Adipocyte (in vitro differentiated cells): ENCODE measurements at regions not wholly inside any gene's neighbourhood (a gene's known extent, or its start where the extent isn't known, plus 50 kb on each side); places are given as distances from the start of the nearest gene placed in this dataset.

Experiments
- DNase-seq: peaks from one replicate; pipeline ENCODE4 v3.0.0-alpha.2; 2015; ENCODE audit warnings: low read depth
- H3K27me3 ChIP-seq: replicated peaks from 2 replicates; pipeline ENCODE4 v1.7.0; 2013; ENCODE audit warnings: mild to moderate bottlenecking, low read length, moderate library complexity; ENCODE audit not compliant: control insufficient read depth, insufficient read depth
- H3K36me3 ChIP-seq: 2 replicates; pipeline ENCODE4 v1.7.0; 2013; ENCODE audit warnings: low read length, mild to moderate bottlenecking, moderate library complexity; ENCODE audit not compliant: control insufficient read depth, insufficient read depth, severe bottlenecking
- H3K4me1 ChIP-seq: 2 replicates; pipeline ENCODE4 v1.7.0; 2013; ENCODE audit warnings: mild to moderate bottlenecking, low read length, moderate library complexity; ENCODE audit not compliant: control insufficient read depth, insufficient read depth
- H3K4me3 ChIP-seq: 2 replicates; pipeline ENCODE4 v1.7.0; 2013; ENCODE audit warnings: mild to moderate bottlenecking, low read length, moderate library complexity
- H3K9ac ChIP-seq: 2 replicates; pipeline ENCODE4 v1.7.0; 2013; ENCODE audit warnings: mild to moderate bottlenecking, low read length, moderate library complexity
- H3K9me3 ChIP-seq: 2 replicates; pipeline ENCODE4 v1.7.0; 2013; ENCODE audit warnings: mild to moderate bottlenecking, low read length, moderate library complexity; ENCODE audit not compliant: control insufficient read depth

DNA sequence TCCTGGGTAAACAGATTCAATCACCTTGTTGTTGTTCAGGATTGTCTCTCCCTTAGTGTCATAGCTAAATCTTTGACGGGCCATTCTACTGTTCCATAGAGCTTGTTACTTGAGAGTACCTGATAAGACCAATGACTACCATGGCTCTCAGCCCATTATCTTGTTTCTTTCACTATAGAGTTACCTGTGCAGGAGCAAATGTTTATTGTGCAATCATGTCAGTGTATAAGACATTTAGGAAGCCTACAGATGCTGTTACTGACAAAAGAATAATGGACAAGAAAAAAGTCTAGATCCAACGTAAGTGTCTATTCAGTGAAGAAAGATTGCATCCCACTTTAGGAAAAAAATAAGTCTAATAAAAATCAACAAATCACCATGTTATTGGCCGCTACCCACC, 1041.7 kb upstream of the AUTS2 start:
- Histone ChIP-seq H3K9me3 (no peaks in the 10 kb centered on the region), H3K27me3 (no peaks in the 10 kb centered on the region), H3K9ac (no peak overlapping the region), H3K4me3 (no peak overlapping the region), H3K4me1 (no peaks in the 10 kb centered on the region), H3K36me3 (no peaks in the 10 kb centered on the region)
- no peak for DNase-seq

DNA sequence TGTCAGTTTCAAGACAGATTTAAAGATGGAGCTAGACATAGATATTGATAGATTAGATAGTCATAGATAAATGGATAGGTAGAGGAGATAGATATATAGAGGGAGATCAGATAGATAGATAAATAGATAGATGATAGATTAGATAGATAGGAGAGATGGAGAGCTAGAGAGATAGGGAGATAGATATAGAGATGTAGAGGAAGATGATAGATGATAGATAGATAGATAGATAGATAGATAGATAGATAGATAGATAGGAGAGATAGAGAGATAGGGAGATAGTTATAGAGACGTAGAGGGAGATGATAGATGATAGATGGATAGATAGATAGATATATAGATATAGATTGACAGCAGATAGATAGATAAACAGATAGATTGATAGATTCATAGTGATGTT, 1038.8 kb upstream of the AUTS2 start:
- no peak for DNase-seq

DNA sequence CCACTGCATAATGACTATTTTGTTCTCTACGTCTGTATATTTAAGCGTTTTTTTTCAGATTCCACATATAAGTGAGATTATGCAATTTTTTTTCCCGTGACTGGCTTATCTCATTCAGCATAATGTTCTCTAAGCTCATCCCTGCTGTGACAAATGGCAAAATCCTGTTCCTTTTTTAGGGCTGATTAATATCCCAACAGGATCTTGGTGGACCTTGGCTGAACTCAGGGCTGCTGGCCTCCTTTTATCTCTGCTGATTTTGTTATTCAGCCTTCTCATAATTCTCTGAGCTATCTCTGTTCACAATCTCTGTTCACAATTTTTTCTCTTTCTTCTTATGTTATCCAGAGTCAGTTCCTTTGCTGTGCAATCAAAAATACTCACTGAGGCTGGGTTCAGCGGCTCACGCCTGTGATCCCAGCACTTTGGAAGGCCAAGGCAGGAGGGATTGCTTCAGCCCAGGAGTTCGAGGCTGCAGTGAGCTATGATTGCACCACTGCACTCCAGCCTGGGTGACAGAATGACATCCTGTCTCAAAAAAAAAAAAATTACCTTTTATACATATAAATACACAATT, 1035.9 kb upstream of the AUTS2 start:
- H3K9ac ChIP-seq = no peak overlapping the region
- no peaks in the 10 kb centered on the region for H3K9me3 ChIP-seq
- no peak for DNase-seq
- H3K4me1 ChIP-seq = no peaks in the 10 kb centered on the region
- H3K4me3 ChIP-seq = no peak overlapping the region
- no peaks in the 10 kb centered on the region for H3K36me3 ChIP-seq
- H3K27me3 ChIP-seq = no peaks in the 10 kb centered on the region

More for the DNA sequence above, 1038.8 kb upstream of the AUTS2 start:
- H3K4me3 ChIP-seq = no peak overlapping the region
- H3K27me3 ChIP-seq = no peaks in the 10 kb centered on the region
- H3K36me3 ChIP-seq = no peaks in the 10 kb centered on the region
- H3K9me3 ChIP-seq = no peaks in the 10 kb centered on the region
- no peaks in the 10 kb centered on the region for H3K4me1 ChIP-seq
- no peak overlapping the region for H3K9ac ChIP-seq

DNA sequence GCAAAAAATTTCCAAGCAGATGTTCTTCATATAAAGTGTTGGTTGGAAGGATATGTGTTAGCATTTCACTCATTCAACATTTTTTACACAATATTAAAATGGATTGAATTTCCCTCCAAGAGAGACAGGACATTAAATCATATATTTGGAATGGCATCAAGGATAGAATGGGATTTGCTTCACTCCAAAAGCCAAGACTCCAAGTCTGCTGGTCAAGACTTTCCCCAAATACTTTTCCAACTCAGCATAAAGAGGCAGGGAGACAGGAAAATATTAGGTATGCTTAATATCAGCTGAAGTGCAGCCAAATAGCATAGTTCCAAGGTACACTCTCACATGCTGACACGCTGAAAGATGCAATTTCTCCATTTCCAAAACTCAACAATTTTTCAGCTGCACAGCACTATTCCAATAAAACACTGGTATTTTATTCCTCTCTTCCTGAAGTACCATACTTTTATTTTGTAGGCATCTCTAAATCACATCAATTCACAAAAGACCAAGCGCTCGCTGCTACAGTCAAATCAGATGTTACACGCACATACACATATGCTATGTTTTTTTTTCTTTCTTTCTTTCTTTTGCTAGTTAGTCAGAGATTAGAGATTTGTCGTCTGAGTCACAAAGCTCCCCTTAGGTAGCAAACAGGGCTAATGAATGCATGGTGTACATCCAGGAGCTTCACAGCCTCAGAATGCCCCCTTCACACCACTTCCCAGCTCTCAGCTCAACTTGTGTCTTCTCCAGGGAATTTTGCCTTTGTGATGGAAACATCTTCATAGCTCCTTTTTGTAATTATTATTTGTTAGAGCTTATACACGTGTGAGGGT, 1033.8 kb upstream of the AUTS2 start:
- Histone ChIP-seq H3K9me3 (no peaks in the 10 kb centered on the region), H3K36me3 (no peaks in the 10 kb centered on the region), H3K4me1 (no peaks in the 10 kb centered on the region), H3K27me3 (no peaks in the 10 kb centered on the region), H3K4me3 (no peak overlapping the region), H3K9ac (no peak overlapping the region)
- DNase-seq = no peak

DNA sequence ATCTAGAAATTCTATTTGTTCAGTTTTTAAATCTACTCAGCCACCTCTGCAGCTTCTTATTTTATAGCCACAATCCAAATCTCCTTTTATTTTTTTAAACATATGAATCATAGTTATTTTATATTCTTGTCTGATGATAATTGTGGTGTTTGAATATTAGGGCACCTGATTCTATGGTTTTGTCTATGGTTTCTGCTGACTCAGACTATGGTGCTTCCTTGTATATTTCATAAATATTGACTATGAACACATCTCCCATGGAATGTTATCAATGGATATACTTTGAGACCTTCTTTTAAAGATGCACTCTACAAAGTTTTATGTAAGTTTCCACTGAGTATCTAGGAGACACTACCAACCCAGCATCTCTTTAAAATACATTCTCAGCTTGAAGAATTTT, 1027.0 kb upstream of the AUTS2 start:
- no peak overlapping the region for H3K4me3 ChIP-seq
- no peaks in the 10 kb centered on the region for H3K36me3 ChIP-seq
- H3K27me3 ChIP-seq = no peaks in the 10 kb centered on the region
- no peaks in the 10 kb centered on the region for H3K9me3 ChIP-seq
- H3K4me1 ChIP-seq = no peaks in the 10 kb centered on the region
- no peak overlapping the region for H3K9ac ChIP-seq
- no peak for DNase-seq

DNA sequence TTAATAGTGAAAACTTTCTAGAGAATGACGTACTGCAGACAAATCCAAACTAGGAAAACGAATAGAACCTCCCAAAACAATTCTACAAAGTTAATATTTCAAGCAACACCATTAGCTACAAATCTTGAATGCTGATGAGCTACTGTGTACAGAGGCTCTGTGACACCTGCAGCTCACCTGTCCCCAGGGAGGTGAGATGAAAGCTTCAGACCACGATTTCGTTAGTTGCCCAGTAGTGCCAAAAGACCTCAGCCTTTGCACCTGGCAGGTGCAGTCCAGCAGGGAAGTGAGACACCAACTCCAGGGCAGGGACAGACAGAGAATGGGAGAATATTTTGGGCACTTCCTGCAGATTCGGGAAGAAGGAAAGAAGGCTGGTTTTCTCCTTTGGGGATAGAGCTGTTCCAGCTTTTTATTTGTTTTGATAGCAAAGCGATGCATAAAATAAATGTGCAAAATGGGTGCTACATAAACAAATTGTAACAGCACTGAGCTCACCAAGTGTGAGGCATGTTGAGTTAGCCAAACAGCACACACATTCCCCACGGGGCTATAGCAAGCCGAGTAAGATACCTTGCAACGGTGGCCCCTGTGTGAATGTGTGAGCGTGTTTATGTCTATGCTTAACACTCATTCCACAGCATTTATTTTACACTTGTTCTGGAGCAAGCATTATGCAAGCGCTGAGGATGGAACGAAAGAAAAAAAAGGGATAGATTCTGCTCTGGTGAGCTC, 1024.8 kb upstream of the AUTS2 start:
- no peaks in the 10 kb centered on the region for H3K36me3 ChIP-seq
- no peaks in the 10 kb centered on the region for H3K27me3 ChIP-seq
- no peak overlapping the region for H3K9ac ChIP-seq
- no peaks in the 10 kb centered on the region for H3K9me3 ChIP-seq
- H3K4me1 ChIP-seq = no peaks in the 10 kb centered on the region
- H3K4me3 ChIP-seq = no peak overlapping the region
- DNase-seq = no peak

DNA sequence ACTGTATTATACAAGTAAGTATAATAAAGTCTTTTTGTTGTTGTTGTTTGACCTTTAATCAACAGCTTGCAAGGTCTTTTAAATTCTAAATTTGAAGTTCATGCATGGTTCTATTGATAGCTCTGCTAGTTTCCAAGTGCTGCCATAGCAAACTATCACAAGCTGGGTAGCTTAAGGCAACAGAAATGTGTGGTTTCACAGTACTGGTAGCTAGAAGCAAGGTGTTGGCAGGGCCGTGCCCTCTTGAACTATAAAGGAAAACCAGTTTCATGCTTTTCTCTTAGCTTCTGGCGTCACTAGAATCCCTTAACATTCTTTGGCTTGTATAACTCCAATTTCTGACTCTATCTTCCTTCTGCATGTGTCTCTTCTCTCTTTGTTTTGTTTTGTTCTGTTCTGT, 1021.9 kb upstream of the AUTS2 start:
- DNase-seq = no peak
- no peaks in the 10 kb centered on the region for H3K36me3 ChIP-seq
- H3K4me1 ChIP-seq = no peaks in the 10 kb centered on the region
- H3K9ac ChIP-seq = no peak overlapping the region
- no peak overlapping the region for H3K4me3 ChIP-seq
- H3K9me3 ChIP-seq = peaks cover 9% of the 10 kb centered on the region
- H3K27me3 ChIP-seq = no peaks in the 10 kb centered on the region

DNA sequence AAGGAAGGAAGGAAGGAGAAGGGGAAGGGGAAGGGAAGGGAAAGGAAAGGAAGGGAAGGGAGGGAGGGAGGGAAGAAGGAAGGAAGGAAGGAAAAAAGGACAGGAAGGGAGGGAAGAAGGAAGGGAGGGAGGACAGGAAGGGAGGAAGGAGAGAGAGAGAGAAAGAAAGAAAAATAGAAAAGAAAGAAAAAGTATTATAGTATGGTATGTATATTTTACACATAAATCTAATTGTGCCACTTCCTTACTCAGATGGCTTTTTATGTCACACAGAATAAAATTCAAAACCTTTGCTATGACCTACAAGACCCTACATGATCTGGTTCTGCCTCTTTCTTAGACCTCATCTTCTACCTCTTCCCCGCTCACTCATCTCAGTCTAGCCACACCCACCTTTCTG, 1016.9 kb upstream of the AUTS2 start:
- Histone ChIP-seq H3K4me1 (no peaks in the 10 kb centered on the region), H3K36me3 (no peaks in the 10 kb centered on the region), H3K4me3 (no peak overlapping the region), H3K27me3 (no peaks in the 10 kb centered on the region), H3K9me3 (peaks cover 15% of the 10 kb centered on the region), H3K9ac (no peak overlapping the region)
- no peak for DNase-seq

DNA sequence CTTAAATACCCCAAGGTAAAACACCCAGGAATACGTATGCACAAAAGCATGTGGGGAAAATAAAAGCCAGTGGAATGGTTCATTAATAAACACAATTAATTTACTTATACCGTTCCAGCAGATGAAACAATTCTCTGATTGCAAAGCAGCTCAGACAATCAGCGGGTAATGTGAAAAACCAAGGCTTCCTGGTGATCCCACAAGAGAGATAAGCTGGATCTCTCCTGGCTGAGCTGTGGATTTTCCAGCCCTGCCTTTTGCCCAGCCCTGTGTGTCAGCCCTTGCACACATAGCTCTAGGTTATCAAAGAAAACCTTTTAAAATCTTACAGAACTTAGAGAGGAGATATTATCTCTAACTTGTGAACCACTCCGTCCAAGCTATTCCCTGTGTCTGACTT, 1010.7 kb upstream of the AUTS2 start:
- H3K4me3 ChIP-seq = no peak overlapping the region
- peaks cover 16% of the 10 kb centered on the region for H3K9me3 ChIP-seq
- peaks cover 7% of the 10 kb centered on the region for H3K27me3 ChIP-seq
- H3K9ac ChIP-seq = no peak overlapping the region
- DNase-seq = no peak
- no peaks in the 10 kb centered on the region for H3K4me1 ChIP-seq
- H3K36me3 ChIP-seq = no peaks in the 10 kb centered on the region

DNA sequence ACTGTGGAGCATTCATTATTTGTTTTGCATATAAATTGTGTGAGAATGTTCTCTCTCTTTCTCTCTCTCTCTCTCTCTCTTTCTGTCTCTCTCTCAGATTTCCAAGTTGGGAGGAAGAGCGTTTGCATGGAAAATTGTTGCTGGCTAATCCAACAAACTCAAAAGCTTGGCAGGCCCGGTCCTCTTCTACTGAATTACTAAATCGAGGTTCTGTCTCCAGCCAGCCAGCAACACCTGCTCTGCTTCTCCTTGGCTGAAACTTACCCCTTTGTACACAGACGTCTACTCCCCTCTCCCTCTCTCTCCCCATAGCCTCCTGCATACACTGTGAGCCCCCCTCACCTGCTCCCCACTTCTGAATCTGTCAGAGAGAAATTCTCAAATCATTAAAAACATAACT, 996.4 kb upstream of the AUTS2 start:
- H3K9me3 ChIP-seq = no peaks in the 10 kb centered on the region
- no peak overlapping the region for H3K9ac ChIP-seq
- DNase-seq = no peak
- H3K36me3 ChIP-seq = no peaks in the 10 kb centered on the region
- H3K4me1 ChIP-seq = no peaks in the 10 kb centered on the region
- no peak overlapping the region for H3K4me3 ChIP-seq
- H3K27me3 ChIP-seq = no peaks in the 10 kb centered on the region

DNA sequence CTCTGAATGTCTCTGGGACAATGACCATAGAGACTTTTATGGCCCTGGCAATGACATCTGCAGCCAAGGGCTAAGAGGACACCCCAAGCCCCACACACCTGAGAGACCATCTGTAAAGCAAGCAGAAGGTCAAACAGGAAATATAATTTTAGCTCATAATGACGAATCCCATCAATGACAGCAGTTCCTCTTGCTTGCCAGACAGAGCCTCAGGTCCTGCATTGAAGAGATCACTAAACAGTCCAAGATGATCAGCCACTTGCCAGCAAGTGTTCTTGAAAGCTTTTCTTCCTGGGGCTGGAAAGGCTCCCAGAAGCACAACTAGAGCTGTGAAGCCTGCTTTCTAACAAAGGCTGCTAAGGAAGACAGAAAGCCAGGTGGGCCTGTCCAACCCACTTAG, 993.7 kb upstream of the AUTS2 start:
- Histone ChIP-seq H3K4me1 (no peaks in the 10 kb centered on the region), H3K4me3 (no peak overlapping the region), H3K9ac (no peak overlapping the region), H3K27me3 (no peaks in the 10 kb centered on the region), H3K9me3 (peaks cover 22% of the 10 kb centered on the region), H3K36me3 (no peaks in the 10 kb centered on the region)
- no peak for DNase-seq
